NCI-H1048 (cell line): ENCODE measurements at regions not wholly inside any gene's neighbourhood (a gene's known extent, or its start where the extent isn't known, plus 50 kb on each side); places are given as distances from the start of the nearest gene placed in this dataset.
"Not testable (repeated sequence)": the region's sequence is repeated elsewhere in the genome, so short reads cannot be mapped to it uniquely, and the experiment has no call there.

ENCODE experiments used
- DNase-seq: peaks from one replicate; lab custom pipeline; 2025; lab: John Stamatoyannopoulos, UW

DNA sequence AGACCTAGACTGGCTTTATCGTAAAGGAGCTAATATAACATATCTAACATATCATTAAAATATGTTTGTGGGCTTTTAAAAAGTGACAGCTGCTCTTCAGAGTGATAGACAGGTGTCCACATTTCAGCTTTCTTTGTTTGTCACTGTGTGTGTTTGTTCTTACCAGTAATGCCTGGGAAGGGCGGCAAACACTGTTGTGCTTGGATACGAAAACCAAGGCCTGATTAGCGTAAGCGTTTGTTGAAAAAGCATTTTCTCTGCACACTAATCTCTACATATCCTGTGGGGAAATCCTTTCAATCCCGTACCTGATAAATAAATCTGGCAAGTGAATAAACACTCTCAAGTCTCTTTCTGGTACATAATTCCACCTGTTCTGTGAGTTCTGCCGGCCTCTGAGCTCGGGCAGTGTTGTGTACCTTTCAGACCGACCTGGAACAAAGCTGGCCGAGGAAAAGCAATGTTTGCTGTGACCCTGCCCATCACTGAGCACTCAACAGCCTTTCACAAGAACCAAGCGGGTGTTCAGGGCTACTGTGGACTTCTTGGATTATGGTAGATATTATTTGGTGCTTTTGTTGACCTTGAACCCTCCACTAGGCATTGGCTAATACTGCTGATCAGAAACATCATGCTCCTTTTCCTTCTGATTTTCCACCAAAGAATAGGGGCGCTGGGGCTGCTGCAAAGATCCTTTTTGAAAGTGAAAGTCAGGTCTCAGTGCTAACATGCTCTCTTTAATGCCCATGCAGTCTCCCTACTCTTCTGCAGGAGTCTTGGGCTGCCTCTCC is 100.4 kb downstream of the CD83 start:
- no peak for DNase-seq

DNA sequence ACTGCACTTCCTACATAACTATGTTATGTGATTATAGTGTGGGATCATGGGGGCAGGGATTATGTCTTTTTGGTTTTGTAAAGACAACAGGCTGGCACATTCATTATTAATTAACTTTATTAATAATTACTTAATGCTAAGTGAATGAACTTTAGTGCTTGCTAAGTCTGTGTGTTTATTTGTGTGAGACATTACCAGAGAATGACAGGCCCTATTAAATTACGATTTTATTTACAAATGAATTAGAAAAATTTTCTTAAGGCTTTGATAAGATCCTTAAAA is 100.9 kb downstream of the CD83 start:
- DNase-seq, result no peak

DNA sequence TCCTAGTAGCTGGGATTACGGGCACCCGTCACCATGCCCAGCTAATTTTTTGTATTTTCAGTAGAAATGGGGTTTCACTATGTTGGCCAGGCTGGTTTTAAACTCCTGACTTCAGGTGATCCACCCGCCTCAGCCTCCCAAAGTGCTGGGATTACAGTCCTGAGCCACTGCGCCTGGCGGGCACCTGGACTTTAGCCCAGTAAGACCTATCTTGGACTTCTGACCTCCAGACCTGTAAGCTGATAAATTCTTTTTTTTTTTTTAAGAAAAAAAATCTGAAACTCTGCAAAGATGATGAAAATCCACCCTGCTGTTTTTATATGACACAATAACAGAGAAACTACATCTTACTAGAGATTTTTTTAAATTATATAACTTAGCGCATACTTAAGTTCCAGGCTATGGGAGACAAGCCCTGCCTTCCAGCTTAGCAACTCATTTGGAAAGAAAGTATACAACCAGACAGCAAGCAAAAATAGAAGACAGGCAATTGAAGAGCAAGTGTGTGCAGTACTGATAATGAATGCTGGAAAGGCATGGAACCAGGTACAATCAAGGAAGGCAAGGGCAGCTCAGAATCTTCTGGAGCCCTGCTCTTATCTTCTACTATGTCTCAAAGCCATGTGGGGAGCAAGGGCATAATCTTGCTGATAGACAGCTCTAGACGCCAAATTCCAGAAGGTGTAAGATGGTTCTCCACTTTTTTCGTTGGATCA is 104.2 kb downstream of the CD83 start:
- DNase-seq, result no peak

DNA sequence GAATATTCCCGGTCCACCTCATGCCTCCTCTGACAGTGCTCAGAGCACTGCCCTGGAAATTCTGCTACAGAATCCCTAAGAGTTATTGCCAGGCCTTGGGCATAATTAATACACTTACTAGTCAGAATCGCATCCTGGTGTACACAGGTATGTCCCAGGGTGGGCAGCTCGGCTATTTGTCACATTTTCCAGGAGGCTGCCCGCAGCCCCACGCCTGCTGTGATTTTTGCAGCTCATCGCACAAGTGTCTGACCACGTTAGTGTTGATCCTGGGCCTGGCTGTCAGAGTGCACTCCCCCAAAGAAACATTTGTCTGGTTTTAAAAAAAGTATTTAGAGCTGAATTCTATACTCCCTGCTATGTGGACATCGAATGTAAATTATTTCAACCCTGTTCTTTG is 105.4 kb downstream of the CD83 start:
- DNase-seq, result no peak

DNA sequence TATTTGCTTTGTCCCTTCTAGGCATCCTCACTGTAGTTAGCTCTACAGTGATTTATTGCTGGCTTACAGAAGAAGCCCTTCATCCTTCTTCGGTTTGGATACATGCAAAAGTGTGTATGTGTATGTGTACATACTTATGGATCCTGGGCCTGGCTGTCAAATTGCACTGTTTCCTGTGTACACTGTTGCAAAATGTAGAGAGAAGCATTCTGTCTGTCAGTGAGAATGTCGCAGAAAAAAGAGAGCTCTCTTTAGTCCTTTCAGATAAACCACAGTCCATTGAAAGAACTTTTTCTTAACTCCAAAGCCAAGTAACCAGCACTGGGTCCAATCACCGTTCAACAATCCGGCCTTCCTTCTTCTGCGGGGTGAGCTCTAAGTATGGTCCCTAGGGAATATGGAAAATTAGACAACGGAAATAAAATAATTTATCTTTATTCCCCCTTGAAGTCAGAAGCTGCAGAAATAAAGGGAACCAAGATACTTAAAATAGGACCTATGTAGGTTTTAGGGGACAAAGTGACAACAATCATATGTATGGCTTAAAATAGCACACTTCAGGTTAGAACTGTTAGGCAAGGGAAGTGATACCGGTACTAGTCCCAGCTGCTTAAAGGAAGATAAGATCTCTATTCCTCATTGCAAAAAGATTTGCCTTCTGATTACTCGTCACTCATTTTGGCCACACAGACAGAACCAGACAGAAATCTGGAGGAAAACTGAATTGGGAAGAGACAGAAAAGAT is 107.0 kb downstream of the CD83 start:
- no peak for DNase-seq

DNA sequence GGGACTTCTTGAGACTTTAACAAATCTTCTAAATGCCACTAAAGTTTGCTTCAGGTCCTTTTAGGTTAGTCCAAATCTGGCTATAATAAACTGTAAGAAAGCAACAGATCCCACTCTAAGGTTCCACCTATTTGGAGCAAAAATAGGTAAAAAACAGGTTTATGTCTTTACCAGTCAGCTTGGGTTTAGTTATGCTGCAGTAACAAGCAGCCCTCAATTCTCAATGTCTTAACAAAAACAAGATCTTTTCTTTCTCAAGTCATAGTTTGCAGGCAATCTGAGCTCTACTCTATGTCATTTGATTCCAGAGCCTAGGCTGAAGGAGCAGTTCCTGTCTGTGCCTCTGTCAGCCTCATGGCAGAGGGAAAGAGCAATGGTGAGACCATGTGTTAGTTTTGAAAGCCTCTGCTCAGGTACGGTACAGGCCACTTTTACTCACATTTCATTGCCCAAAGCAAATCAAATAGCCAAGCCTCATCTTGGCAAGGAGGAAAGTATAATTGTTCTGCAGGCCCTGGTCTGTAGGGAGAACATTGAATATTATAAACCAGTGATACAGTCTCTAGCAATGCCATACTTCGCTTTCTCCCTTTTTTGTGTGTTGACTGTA is 108.6 kb downstream of the CD83 start:
- no peak for DNase-seq

DNA sequence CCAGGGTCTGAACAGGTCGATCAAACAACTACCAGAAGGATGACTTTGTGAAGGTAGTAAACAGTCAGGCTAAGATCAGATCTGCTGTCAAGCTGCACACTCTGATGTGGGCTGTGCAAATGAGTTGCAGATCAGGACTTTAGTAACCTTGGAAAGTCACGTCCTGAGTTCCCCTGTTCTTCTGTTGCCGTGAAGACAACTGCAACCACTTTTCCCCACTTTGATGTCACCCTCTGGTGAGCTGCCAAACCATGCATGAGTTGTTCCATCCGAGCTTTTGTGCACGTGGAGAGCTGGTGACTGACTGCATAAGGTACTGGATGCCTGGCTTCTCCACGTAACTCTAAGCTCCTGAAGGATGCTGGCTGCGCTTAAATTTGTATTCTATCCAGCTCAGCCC is 111.0 kb downstream of the CD83 start:
- no peak for DNase-seq

DNA sequence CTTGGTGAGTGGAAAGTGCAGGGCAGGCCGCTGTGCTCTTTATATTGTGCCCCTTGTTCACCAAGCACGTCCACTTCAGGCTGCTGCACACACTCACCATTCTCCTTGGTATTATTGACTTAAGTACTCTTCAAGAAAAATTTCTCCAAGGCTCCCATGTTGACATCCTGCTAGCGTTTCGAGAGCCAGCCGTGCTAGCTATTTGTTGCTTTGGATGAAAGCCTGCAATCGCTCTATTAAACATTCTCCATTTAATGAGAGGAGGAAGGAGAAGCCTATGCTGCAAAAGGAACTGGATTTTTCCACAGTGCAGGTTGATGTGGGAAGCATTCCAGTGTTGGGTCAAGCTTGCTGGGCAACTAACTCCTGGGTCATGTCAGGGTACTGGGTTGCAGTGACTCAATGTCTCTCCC is 113.5 kb downstream of the CD83 start:
- DNase-seq, result no peak

DNA sequence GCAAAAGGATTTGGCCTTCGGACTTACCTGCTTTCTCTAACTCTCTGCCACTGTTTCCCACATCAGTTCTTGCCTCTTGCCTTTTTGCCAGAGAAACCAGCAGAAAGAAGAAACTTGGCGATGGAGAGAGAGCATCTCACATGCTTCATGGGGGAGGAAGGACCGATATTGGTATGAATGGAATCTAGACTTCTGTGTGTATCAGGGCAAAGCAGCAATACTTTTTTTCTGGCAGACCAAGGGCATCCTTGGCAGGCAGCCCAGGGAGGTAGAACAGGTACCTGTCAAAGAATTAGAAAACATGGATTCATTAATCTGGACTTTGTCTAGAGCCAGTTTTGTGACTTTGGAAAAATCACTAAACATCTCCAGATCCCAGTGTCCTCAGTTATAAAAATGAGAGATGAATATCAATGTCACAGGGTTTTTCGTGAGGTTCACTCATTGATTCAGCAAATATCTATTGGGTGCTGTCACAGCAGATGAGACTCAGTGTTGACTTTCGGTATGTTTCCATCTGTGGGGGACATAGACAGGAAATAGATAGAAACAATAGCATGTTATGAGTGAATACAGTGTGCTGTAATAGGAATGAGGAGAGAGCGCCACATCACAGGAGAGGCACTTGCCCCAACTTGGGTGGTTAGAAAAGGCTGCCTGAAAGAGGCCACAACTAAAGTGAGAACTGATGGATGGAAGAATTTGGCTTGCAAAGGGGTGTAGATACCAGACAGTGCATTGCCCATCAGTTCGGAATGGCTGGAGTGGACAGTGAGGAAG is 114.1 kb downstream of the CD83 start:
- DNase-seq, result no peak

DNA sequence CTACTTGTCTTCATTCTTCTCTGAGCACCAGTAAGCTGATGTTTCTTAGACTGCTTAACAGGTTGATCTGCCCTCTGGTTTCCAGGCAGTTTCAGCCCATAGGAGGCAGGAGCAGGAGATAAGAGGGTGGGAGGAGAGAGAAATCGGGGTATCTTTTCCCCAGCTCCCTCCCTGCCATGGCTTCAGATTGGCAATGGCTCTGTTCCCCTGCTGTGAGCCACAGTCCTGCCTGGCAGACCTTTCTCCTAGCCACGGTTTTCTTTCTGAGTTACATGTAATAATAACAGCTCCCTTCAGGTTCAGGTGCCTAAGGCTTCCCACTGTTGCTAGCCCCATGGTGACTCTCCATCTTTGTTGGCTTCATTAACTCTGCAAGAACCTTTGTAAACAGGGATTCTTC is 115.3 kb downstream of the CD83 start:
- DNase-seq, result no peak

DNA sequence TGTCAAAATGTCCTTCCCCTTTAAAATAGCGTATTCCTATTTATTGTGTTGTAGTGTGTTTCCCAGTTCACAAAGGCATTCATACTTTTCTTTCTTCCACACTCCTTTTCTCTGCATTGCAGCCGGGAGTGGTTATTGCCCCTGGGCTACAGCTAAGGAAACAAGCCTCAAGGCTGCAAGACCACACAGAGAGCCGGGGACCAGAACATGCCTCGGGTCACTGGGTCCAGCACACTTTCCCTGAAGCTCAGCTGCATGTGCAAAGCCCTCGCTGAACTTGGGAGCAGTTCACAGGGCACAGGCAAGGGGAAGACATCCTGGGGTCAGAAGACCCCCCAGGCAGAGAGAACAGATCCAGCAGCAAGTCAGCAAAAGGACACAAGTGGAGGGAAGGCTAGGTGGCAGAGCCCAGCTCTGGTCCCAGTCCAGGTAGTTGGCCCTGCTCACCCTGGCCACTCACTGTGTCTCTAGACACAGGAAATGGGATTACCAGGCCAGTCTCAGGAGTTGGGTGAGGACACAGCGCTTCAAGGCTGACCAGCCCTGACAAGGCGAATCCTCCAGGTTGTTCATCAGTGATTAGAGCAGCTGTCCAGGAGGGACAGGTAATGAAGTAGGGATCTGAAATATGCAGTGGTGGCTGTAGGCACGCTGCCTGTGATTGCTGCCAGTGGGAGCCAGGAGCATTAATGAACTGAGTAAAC is 118.2 kb downstream of the CD83 start:
- DNase-seq, result no peak

DNA sequence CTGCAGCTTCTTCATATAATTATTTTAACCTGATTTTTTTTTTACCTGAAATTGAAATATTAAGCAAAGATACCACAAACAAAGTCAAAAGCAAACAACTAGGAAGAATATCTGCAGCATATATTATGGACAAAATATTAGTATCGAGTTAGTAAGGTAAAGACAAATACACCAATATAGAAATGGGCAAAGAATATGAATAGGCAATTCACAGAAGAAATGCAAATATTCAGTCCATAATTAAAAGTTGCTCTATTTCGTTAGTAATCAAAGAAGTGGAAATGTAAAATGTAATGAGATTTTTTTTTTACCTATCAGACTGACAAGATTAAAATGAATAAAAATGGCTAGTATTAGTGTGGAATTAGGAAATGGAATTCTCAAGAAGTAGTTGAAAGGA is 121.5 kb downstream of the CD83 start:
- no peak for DNase-seq

DNA sequence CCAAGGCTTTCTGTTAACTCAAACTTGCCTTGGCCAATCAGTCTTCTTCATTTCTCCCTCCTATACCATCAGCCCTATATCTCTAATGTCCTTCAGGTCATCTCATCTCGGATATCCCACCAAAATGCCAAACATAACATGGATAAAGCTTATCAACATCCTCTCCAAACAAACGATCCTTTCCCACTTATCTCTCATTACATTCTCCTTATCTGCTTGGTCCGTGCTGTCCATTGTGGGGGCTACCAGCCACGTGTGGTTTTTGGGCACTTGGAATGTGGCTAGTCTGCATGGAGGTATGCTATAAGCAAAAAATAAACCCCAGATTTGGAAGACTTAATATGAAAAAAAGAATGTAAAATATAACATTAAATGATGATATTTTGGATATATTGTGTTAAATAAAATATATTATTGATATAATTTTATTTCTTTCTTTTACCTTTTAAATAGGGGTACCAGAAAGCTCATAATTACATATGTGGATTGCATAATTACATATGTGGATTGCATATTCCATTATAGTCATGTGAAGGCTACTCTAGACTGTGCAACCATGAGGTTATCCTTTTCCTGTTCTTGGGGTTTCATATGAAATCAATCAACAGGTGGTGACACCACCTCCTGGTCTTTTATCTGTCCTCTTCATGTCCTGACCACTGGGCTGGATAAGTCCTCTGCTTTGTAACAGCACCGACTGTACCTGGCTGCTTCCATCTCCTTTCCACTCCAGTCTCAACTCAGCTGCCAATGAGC is 123.0 kb downstream of the CD83 start:
- no peak for DNase-seq

DNA sequence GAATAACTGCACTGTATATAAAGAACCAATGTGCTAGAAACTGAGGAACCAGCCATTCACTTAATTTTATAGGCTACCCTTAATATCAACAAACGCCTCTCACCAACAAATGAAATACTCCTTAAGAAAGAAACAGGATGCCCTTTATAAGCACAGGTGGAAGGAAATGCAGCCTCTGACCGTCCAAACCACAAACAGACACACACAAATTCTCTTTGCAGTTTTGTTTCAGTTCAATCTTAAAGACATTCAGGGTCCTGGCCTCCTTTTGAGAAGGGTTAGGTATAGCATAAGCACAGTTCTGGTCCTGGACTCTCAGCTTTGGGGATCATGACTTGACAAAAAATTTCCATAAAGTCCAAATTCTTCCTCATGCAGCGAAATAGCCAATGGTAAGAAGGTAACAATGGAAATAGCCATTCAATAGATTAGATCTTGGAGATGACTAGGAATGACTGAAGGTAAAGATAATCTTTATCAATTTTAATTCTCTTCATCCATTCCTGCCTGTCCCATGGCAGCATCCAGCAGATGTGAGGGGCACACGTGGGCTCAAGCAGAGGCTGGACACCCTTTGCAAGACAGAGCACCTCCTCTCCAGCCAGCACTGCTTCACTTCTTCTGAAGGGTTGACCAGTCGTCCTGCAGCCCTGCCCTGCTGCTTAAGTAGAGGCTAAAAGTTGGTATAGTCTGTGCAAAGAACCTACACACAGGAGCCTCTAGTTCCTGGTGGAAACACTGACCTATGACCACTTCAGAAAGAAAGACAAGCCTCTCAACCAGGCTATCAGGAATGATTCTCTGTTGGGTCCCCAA is 123.9 kb downstream of the CD83 start:
- no peak for DNase-seq

DNA sequence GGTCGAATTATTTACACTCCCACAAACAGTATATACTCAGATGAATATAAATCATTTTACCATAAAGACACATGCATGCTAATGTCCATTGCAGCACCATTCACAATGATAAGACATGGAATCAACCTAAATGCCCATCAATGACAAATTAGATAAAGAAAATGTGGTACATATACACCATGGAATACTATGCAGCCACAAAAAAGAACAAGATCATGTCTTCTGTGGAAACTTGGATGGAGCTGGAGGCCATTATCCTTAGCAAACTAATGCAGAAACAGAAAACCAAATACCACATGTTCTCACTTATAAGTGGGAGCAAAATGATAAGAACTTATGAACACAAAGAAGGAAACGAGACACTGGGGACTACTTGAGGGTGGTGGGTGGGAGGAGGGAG is 125.3 kb downstream of the CD83 start:
- not testable (repeated sequence) for DNase-seq

DNA sequence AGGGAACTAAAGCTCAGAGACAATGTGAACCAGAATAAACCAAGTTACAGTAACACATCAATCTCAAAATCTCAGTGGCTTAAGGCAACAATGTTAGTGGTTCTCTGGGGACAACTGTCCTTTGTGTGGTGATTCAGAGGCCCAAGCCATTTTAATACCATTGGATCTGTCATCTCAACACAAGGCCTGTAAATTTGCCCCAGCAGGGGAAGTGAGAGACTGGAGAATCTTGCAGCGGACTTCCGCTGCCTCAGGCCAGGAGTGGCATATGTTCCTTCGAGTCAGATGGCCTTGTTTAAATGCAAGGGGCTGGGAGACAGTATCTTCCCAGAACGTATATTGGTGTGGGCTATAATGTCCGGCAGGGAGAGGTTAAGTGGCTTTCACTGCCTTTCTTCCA is 126.0 kb downstream of the CD83 start:
- DNase-seq, result no peak

DNA sequence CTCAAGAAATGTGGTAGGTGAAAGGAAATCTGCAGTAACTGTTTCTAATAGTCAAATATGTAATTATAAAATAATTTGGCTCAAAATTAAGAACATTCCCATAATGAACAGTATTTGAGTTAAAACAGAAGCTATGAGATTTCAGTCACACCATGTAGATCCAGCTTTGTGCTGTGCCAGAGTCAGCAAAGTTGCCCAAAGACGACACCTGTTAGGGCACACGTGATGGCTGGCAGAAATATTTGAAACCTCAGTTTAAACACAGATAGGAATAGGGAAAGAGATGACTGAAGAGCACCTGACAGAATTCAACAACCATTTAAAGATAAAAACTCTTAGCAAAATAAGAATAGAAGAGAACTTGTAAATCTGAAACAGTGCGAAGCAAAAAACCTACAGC is 129.3 kb downstream of the CD83 start:
- DNase-seq, result no peak

DNA sequence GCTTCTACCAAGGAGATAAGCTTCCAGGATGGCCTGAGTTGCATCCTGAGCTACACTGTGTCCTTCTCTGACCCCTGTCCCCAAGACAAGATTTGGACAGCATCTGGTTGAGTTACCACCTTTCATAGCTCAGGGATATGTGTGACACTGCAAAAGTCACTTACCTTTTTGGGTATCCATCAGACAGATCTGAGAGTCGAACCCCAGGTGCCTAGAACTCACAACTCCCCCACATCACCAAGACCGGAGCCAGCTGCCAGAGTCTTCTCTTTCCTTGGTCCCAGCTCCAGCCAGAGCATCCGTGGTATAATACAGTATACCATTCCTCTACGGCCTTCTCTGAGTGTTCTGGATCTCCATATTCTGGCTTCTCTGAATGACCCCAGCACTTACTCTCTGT is 133.0 kb downstream of the CD83 start:
- no peak for DNase-seq

DNA sequence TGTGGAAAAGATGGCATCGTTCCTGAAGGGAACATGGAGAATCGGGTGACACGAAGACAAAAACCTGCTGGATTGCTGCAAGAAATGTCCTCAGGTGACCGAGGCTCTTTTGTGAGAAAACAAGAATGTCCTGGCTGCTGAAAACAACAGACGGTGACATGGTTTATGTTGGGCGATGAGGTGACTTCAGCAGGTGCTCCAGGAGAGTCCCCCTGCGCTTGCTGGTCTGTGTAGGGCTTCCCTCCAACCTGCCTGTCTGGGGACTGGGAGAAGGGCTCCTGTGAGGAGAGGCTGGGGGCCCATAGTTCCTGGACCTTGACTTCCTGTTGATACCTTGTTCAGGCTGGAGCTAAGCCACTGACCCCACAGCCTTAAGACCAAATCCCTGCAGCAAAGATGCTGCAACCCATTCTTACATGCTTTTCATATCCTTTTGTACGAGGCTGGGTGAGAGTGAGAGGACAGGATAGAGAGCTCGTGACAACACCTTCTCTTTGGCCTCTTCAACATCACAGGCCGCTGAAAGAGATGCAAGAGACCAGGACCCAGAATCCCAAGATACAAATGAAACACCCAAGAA is 134.8 kb downstream of the CD83 start:
- DNase-seq, result no peak
